MCF 10A (cell line): ENCODE measurements at regions not wholly inside any gene's neighbourhood (a gene's known extent, or its start where the extent isn't known, plus 50 kb on each side); places are given as distances from the start of the nearest gene placed in this dataset.

Experiments used
- BruUV-seq: library from RNA; stranded (reverse); fragments of 400-500 nt; replicated peaks from 2 replicates; lab custom pipeline; 2021; lab: Mats Ljungman, UMichigan
- CTCF ChIA-PET: fragments of 300-600 bp; sonication (Branson Sonifier 250); formaldehyde crosslinking; extraction: SDS; loops from one replicate; lab custom pipeline; 2021; ENCODE audit warnings: antibody characterized with exemption, inconsistent platforms; lab: Yijun Ruan, JAX
- POLR2A ChIA-PET: fragments of 300-600, 350-650 bp; sonication (Branson Sonifier 250); formaldehyde crosslinking; extraction: SDS; loops from one replicate; lab custom pipeline; 2020; ENCODE audit warnings: antibody characterized with exemption, inconsistent platforms; lab: Yijun Ruan, JAX
- DNase-seq: peaks from one replicate; pipeline ENCODE4 v3.0.0-alpha.2; 2018; ENCODE audit not compliant: unreplicated experiment
- H3K27ac Mint-ChIP-seq: one replicate; pipeline ENCODE4 v1.8.0; 2022; ENCODE audit warnings: mild to moderate bottlenecking, low read depth, mixed read lengths; ENCODE audit not compliant: unreplicated experiment
- H3K27me3 Mint-ChIP-seq: one replicate; pipeline ENCODE4 v1.8.0; 2022; ENCODE audit warnings: mixed read lengths; ENCODE audit not compliant: insufficient read depth, unreplicated experiment
- H3K36me3 Mint-ChIP-seq: one replicate; pipeline ENCODE4 v1.8.0; 2022; ENCODE audit warnings: mild to moderate bottlenecking, moderate library complexity, mixed read lengths; ENCODE audit not compliant: insufficient read depth, unreplicated experiment
- H3K4me1 Mint-ChIP-seq: one replicate; pipeline ENCODE4 v1.8.0; 2022; ENCODE audit warnings: mixed read lengths; ENCODE audit not compliant: insufficient read depth, unreplicated experiment
- H3K4me3 Mint-ChIP-seq: one replicate; pipeline ENCODE4 v1.8.0; 2022; ENCODE audit warnings: mild to moderate bottlenecking, moderate library complexity, mixed read lengths; ENCODE audit not compliant: unreplicated experiment
- H3K9me3 Mint-ChIP-seq: one replicate; pipeline ENCODE4 v1.8.0; 2022; ENCODE audit warnings: mixed read lengths; ENCODE audit not compliant: unreplicated experiment
- intact Hi-C: fragments of 100-400 bp; cut with micrococcal nuclease; formaldehyde crosslinking; loops from 2 replicates; pipeline ENCODE4 v1.14.1; 2022
- TF ChIP-seq, protein P1 (sequence below): fragments of 200-600 bp; IDR thresholded peaks from one replicate; pipeline ENCODE4 v1.8.0; 2022; ENCODE audit warnings: antibody characterized with exemption, mild to moderate bottlenecking; ENCODE audit not compliant: unreplicated experiment

GRCh38 chr15:25176616-25176923 lies 221.8 kb downstream of the SNRPN start:
- no peak overlapping the region for H3K4me3 Mint-ChIP-seq
- H3K9me3 Mint-ChIP-seq: peaks cover 11% of the 10 kb centered on the region
- CTCF ChIA-PET: no interaction called here
- H3K4me1 Mint-ChIP-seq: no peaks in the 10 kb centered on the region
- POLR2A ChIA-PET: no interaction called here
- TF ChIP-seq, protein P1, sequence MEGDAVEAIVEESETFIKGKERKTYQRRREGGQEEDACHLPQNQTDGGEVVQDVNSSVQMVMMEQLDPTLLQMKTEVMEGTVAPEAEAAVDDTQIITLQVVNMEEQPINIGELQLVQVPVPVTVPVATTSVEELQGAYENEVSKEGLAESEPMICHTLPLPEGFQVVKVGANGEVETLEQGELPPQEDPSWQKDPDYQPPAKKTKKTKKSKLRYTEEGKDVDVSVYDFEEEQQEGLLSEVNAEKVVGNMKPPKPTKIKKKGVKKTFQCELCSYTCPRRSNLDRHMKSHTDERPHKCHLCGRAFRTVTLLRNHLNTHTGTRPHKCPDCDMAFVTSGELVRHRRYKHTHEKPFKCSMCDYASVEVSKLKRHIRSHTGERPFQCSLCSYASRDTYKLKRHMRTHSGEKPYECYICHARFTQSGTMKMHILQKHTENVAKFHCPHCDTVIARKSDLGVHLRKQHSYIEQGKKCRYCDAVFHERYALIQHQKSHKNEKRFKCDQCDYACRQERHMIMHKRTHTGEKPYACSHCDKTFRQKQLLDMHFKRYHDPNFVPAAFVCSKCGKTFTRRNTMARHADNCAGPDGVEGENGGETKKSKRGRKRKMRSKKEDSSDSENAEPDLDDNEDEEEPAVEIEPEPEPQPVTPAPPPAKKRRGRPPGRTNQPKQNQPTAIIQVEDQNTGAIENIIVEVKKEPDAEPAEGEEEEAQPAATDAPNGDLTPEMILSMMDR: no peak
- H3K27me3 Mint-ChIP-seq: no peaks in the 10 kb centered on the region
- DNase-seq: no peak
- intact Hi-C loops: no loop called here
- no peak overlapping the region for H3K27ac Mint-ChIP-seq
- peaks cover 4% of the 10 kb centered on the region for H3K36me3 Mint-ChIP-seq
- BruUV-seq: no TSS peak

DNA sequence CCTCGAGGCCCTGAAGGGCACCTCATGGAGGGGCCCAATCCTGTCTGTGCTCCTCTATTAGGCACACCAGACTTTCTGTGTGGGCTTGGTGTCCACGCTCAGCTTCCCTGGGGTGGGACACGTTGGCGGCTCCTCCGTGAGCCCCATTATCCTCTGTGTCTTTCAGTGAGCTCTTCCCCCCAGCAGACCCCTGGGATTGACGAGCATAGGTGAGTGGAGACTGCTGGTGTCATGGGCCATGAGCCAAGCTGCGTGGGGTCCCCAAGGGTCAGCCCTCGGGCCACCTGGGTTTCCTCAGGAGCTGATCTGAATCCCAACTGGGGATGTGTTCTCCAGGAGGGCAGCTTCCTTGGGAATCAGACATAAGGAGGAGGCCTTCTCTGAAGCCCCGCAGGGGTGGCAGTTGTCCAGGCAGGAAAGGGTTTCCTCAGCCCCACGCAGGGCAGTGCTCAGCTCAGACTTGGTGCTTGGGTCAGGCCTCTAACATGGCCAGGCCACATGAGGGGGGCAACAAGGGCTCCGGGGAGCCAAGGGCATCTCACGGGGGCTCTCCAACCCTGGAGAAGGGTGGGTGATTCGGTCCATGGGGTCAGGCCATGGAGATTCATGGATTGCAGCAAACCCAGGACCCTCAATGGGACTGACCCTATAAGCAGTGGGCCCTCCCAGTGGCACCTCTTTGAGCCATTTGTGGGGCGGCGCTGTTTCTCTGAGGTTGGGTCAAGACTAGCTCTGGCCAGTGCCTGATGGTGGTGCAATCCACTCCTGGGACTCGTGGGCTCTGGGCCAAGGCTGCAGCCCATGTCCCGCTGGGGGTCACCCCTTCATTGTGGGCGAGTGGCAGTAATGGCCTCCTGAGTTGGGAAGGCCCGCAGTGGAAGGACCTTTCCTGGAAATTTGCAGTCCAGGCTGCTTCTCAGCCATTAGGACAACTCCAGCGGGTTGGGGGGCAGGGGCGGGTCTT lies 222.5 kb downstream of the SNRPN start:
- H3K36me3 Mint-ChIP-seq: peaks cover 4% of the 10 kb centered on the region
- no peaks in the 10 kb centered on the region for H3K4me1 Mint-ChIP-seq
- TF ChIP-seq, protein P1: no peak
- no peak overlapping the region for H3K27ac Mint-ChIP-seq
- H3K9me3 Mint-ChIP-seq: peaks cover 11% of the 10 kb centered on the region
- H3K4me3 Mint-ChIP-seq: no peak overlapping the region
- ChIA-PET POLR2A (no interaction called here), CTCF (no interaction called here)
- H3K27me3 Mint-ChIP-seq: no peaks in the 10 kb centered on the region
- intact Hi-C loops: no loop called here
- BruUV-seq: no TSS peak
- DNase-seq: no peak

DNA sequence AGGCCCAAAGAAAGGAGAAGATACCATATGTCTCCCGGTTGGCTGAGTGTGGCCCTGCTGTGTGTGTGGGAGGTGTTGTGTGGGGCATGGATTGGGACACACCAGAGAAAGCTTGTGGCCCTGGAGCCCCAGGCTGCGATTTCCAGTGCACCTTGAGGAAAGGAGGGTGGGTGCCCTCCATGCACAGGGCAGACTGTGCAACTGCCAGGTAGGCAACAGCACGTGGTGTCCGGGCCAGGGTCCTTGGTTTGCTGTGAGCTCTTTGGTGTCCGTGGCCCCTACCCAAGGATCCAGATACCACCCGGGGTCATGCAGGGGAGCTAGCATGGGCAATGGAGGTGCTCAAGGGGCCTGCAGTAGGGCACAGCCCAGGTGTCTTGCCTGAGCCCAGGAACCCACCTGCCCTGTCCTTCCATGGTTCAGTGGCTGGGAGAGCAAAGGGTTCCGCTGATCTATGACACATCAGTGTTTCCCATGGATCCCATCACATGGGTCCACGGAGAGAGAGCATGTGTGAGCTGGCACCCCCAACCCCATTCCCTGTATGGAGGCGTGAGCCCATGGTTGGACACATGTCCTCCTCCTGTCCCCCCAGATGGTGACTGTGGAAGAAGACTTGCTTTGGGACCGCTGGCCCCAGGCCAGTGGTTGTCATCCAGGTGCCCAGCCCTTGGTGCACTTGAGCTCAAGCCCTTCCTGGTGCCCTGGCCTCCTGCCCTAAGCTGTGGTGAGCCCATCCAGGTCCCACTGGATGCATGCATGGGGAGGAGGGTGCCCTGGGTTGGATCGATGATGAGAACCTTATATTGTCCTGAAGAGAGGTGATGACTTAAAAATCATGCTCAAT lies 223.4 kb downstream of the SNRPN start:
- no peaks in the 10 kb centered on the region for H3K27me3 Mint-ChIP-seq
- no peaks in the 10 kb centered on the region for H3K4me1 Mint-ChIP-seq
- no peak overlapping the region for H3K27ac Mint-ChIP-seq
- POLR2A ChIA-PET: no interaction called here
- TF ChIP-seq, protein P1: no peak
- intact Hi-C loops: no loop called here
- CTCF ChIA-PET: no interaction called here
- no peak for DNase-seq
- H3K9me3 Mint-ChIP-seq: peaks cover 11% of the 10 kb centered on the region
- no TSS peak for BruUV-seq
- no peak overlapping the region for H3K4me3 Mint-ChIP-seq
- H3K36me3 Mint-ChIP-seq: peaks cover 4% of the 10 kb centered on the region
